Dedifferentiated amniotic fluid mesenchymal stem cell (primary cell): ENCODE measurements at regions not wholly inside any gene's neighbourhood (a gene's known extent, or its start where the extent isn't known, plus 50 kb on each side); places are given as distances from the start of the nearest gene placed in this dataset.

Experiments
- DNase-seq: peaks from one replicate; pipeline ENCODE4 v3.0.0-alpha.2; 2016; ENCODE audit errors: extremely low spot score

DNA sequence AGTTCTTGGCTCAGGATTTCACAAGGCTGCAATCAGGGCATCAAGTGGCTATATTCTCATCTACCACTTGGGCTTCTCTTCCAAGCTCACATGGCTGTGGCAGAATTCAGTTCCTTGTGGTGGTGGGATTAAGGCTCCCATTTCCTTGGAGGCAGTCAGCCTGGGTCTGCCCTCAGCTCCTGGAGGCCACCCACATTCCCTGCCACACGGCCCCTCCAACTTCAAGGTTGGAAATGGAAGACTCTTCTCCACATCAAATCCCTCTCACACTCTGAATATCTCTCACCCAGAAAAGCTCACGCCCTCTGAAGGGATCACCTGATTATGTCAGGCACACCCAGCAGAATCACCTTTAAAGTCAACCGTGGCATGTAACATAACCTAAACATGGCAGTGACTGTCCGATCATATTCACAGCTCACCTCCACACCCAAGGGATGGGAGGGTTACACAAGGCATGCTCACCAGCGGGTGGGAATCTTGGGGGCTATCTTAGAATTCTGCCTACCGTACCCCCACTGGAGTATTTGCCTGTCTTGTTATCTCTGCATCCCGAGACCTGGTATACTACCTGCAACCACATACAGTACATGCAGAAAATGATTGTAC lies 256.2 kb upstream of the KLHL29 start:
- DNase-seq, result no peak

DNA sequence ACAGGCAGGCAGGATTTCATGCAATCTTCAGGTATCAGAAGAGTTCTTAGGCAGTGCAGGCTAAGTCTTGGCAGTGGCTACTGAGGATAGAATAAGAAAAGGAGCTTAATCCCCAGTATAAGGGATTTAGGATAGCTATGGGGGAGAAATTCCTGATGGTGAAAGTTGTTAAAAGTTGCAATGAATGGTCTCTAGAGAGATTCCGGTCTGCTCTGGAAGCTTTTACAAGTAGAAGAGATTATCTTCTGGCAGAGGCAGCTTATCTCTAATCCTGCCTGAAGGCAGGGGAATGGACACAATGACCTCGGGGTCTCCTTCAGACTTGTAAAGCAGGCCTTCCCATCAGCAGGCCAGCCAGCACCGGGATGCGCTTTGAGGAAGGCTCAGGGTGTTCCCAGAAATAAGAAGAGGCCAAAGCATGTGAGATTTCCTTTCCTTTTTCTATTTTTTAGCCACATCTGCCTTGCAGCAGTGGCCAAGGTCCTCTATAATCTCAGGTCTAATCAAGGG lies 253.9 kb upstream of the KLHL29 start:
- no peak for DNase-seq

DNA sequence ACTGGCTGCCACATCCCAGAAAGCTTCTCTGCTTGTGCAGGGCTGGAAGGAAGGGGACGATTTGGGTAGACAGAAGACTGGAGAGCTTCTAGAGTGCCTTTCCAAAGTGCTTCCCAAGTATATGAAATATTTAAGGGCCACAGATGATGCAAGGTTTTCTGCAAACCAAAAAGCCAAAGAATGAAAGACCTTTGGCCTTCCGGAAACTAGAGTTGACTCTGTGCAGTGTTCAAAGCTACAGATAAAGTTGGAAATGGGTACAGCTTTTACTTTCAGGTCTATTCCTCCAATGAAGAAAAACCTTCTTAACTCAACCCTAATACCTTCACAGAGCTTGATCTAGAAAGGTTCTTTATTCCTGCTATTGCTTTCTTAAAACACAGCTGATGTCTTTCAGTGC lies 253.0 kb upstream of the KLHL29 start:
- DNase-seq, result no peak

DNA sequence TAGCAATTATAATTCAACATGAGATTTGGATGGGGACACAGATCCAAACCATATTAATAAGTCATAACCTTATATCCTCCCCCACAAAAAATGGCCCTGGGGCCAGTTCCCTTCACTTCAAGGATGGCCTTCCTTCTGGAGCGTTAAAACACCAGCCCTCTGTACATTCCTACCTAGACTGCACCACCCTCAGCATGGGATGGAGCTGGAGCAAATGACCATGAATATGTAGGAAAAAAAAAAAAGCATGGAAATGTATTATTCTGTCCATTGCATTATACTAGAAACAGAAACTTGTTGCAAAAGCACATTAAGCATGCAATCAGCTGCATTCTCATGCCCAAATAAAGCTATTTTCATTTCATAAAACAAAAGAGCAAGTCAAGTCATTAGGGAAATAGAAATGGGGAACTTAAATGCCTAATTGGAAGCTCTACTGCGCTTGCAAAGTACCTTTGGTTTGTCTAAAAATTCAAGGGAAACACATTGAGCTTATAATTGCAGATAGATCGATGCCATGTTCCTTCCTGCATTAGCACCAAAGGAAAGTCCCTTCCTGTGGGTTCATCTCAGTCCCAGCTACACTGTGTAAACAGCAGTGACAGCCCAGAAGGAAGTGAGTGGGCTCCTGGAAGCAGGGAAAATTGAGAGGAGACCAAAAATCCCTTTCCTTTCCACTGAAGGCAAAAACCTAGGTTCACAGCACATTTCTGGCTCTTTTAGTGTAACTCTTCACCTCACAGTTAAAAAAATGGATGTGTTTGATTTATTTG lies 252.0 kb upstream of the KLHL29 start:
- no peak for DNase-seq

DNA sequence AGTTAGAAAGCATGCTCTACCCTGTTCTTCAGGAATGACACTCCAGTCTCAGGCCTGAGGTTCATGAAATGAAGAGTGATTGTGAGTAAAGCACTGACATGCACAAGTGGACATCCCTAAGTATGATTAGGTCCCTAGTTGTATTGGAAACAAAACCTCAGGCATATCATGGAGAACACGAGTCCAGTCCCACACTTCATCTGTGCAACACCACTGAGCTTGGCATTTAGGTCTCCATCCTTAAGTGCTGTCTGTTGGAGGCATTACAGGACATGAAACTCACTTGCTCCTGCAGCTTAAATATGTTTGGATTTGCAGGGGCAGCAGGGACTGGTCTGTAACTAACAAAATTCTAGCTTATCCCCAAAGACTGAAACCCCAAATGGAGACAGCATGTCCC lies 250.3 kb upstream of the KLHL29 start:
- no peak for DNase-seq

GRCh38 chr2:23135481-23136100 lies 249.4 kb upstream of the KLHL29 start:
- DNase-seq, result no peak

DNA sequence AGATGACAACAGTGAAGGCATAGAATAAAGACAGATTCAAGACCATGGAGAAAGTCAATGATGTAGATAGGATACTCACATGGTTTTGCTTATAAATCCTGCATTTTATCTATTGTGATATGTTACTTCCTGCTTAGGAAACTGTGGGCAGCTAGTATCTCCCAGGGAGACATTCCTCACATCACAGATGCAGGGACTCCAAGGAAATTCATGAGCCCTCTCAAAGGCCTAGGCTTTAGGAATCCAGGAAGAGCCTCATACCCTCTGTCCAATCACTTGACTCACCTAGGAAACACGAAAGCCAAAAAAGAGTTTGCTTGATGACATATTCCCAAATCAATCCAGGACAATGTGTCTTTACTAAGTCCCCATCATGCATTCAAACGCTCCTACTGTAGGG lies 247.8 kb upstream of the KLHL29 start:
- DNase-seq, result no peak

- DNase-seq, result no peak
Measured at GRCh38 chr2:23138701-23139100, 246.3 kb upstream of the KLHL29 start.

DNA sequence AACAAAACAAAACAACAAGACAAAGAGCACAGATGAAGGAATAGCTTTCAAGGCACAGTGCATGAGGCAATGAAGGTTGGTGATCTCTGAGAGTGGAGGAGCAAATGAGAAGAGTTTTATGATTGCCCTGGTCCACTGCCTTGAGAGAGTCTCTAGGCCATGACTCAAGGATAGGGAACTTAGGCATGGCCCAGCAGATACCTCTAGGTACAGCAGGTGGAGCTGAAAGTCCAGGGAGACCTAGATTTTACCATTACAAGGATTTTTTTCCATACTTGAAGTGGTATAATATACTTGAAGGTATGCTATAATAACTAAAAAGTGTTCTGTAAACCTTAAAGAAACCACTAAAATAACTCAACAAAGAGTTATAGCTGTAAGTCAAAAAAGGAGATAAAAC lies 239.5 kb upstream of the KLHL29 start:
- no peak for DNase-seq

GRCh38 chr2:23146011-23146410 lies 239.0 kb upstream of the KLHL29 start:
- DNase-seq, result no peak

DNA sequence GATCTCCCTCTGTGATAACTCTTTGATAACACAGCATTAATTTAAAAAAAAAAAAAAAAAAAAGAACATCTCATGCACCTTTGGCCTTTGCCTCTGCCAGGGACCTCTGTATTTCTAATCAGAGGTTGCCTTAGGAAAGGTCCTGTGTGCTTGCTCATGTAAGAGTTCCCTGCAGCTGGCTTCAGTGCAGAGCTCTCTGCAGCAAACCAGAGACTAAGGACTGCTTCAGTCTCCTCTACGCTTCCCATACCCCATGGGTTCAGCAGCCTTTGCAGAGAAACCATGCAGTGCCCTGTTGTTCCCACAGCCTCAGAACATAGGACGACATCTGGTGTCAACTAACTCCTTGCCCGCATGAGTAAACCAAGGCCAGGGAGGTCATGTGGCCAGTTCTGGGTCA lies 236.6 kb upstream of the KLHL29 start:
- DNase-seq, result no peak

- no peak for DNase-seq
Measured at GRCh38 chr2:23149777-23150176, 235.2 kb upstream of the KLHL29 start.

DNA sequence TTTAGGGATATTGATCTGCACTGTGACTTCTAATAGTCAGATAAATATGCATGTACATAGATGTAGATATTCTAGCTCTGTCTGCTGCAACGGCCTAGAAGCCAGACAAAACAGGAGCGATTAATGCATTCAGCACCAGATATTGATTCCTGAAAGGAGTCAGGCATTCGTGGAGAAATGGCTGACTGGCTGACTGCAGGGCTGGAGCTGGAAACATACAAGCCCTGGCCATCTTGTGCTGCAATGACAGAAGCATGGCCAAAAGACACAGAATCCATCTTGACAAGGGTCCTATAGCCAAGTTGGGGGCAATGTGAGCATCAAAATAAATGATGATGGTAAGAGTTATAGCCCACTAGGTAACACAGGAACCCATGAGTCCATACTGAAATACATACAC lies 231.5 kb upstream of the KLHL29 start:
- DNase-seq, result no peak

DNA sequence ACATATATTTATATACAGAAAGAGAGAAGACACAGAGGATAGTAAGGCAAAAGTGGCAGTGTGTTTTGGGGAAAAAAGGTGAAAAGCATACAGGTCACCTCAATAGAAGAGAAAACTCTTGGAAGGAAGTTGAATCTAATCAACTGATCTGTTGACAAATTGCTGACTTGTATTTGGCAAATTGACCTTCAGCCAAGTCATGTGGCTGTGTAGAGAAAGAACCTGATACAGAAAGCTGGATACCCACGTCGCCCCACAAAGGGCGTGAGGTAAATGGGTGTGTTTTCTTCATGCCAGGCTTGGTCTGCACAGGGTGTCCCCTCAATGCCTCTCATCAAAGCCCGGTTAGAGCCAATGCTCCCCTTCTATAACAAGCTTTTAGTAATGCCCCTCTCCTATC lies 230.0 kb upstream of the KLHL29 start:
- no peak for DNase-seq

- no peak for DNase-seq
Measured at GRCh38 chr2:23157812-23158211, 227.2 kb upstream of the KLHL29 start.

DNA sequence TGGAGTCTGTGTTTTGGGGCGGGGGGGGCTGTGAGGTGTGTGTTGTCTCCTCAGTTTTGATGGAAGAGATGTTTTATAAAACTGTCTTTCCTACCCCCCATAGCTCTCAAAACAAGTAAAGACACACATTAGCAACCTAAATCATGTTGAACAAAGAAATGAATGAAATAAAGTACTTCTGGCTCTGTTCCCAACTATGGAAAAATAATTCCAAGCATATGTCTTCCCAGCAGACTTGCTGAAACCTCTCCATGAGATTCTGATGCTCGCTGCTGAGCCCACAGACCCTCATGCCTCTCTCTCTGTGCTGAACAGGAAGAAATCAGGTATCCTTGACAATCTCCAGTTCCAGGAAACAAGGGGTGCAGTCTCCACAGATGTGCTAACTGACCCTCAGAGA lies 226.7 kb upstream of the KLHL29 start:
- no peak for DNase-seq

GRCh38 chr2:23159746-23160405 lies 225.1 kb upstream of the KLHL29 start:
- DNase-seq, result no peak

DNA sequence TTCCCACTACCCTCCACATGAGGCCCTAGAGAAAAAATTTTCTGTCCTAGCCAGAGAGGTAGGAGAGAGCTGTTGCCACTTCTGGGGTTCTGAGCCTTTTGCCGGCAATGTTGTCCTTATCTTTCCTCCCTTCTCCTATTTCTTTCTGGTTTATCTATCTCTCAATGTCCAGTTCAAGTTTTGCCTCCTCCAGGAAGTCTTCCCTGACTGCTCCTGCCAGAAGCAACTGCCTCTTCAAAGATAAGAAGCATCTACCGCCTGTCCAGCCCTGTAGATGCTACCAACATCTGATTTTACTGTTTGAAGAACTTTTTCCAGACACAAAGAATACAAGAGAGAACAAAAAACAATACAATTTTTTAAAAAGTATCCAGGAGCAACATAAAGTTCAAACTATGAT lies 220.8 kb upstream of the KLHL29 start:
- DNase-seq, result no peak

DNA sequence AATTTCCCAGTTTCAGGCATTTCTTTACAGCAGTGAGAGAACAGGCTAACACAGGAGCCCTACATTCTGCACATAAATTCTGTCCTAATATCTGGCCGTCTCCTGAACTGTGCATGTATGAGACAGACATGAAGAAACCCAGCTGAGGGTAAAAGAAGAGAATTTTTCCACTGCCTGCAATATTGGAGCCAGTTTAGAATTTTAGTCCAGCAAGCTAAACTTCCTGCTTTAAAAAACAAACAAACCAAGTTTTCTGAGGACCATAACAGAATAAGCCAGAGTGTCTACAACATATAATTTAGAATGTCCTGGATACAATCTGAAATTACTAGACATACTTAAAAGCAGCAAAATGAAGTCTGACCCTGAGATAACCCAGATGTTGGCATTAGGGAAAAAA lies 215.1 kb upstream of the KLHL29 start:
- no peak for DNase-seq

DNA sequence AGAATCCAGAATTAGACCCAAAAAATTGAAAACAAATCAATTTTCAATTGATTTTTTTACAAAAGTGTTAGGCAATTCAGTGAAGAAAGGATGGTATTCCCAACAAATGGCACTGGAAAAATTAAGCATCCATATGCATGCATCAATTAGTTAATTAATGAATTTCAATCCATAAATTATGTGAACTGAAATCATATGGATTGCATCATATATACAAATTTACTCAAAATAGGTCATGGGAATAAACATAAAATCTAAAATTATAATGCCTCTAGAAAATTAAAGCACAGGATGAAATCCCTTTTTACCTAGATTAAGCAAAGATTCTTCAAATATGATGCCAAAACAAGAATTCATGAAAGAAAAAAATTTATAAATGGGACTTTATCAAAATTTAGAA lies 213.9 kb upstream of the KLHL29 start:
- no peak for DNase-seq

DNA sequence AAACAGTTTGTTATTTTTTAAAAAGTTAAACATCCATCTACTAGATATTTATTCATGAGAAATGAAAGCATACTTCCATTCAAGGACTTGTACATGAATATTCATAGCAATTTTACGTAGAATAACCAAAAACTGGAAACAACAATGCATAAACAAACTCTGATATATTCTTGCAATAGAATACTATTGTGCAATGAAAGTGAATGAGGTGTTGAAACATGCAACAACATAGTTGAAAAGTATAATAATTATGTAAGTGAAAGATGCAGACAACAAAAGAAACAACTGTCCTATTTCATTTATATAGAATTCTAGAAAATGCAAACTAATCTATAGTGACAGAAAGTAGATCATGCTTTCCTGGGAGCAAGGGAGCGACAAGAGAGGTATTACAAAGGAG lies 206.6 kb upstream of the KLHL29 start:
- DNase-seq, result no peak

- DNase-seq, result no peak
Measured at GRCh38 chr2:23183733-23184132, 201.2 kb upstream of the KLHL29 start.
